ENCODE measurements at regions not wholly inside any gene's neighbourhood (a gene's known extent, or its start where the extent isn't known, plus 50 kb on each side); places are given as distances from the start of the nearest gene placed in this dataset.

DNA sequence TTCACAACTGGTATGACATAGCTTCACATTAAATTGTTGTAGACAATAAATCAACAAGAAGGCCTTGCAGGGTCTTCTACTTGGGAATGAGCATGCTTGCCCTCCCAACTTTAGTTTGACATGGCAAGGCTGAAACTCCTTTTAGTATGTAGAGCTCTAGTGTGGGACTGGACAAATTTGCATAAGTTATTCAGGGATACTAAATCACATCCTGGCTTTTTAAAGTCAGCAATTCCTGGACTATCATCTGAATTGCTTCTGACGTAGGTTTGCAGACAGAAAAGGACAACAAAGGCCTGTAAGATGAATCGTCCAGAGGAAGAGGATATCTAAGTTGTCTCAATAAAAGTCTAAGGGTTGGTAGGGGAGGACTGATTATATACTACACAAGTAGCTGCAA is 123.0 kb upstream of the MAGEB16 start:
- no peak overlapping the region for H3K27ac ChIP-seq (ENCODE audit: low read length)
- H3K79me2 ChIP-seq (replicated peaks; ENCODE audit: insufficient read depth, low read length) = no peaks in the 10 kb centered on the region
- H3K9me2 ChIP-seq (ENCODE audit: insufficient read depth, low read length) = no peaks in the 10 kb centered on the region
- no peak overlapping the region for H3K9ac ChIP-seq (ENCODE audit: low read length)
- H3K9me3 ChIP-seq (ENCODE audit: low read length) = no peaks in the 10 kb centered on the region
- H3K36me3 ChIP-seq (ENCODE audit: insufficient read depth, low read length) = no peaks in the 10 kb centered on the region
- no peaks in the 10 kb centered on the region for H4K20me1 ChIP-seq (ENCODE audit: insufficient read depth)
- H3K4me3 ChIP-seq (ENCODE audit: low read length) = no peak overlapping the region
- H2AFZ ChIP-seq (ENCODE audit: low read depth, low read length) = no peak overlapping the region
- H3K27me3 ChIP-seq (ENCODE audit: insufficient read depth, low read depth, low read length) = no peaks in the 10 kb centered on the region
- no peak overlapping the region for H3K4me2 ChIP-seq (ENCODE audit: low read length)
- TF ChIP-seq MXI1 (conservative IDR thresholded peaks at IDR 0.05; ENCODE audit: poor library complexity, severe bottlenecking) = no peak
- TF ChIP-seq POLR2AphosphoS5 (IDR thresholded peaks at IDR 0.05) = no peak
- TF ChIP-seq EP300 (conservative IDR thresholded peaks at IDR 0.05; ENCODE audit: poor library complexity, severe bottlenecking) = no peak
- no peak for TF ChIP-seq EZH2 (IDR thresholded peaks at IDR 0.05; ENCODE audit: borderline replicate concordance, insufficient read depth, low read length, poor library complexity, severe bottlenecking)
- TF ChIP-seq TAF1 (IDR thresholded peaks at IDR 0.05; ENCODE audit: low read depth) = no peak
- TF ChIP-seq RAD21 (conservative IDR thresholded peaks at IDR 0.05) = no peak
- TF ChIP-seq, protein P1, sequence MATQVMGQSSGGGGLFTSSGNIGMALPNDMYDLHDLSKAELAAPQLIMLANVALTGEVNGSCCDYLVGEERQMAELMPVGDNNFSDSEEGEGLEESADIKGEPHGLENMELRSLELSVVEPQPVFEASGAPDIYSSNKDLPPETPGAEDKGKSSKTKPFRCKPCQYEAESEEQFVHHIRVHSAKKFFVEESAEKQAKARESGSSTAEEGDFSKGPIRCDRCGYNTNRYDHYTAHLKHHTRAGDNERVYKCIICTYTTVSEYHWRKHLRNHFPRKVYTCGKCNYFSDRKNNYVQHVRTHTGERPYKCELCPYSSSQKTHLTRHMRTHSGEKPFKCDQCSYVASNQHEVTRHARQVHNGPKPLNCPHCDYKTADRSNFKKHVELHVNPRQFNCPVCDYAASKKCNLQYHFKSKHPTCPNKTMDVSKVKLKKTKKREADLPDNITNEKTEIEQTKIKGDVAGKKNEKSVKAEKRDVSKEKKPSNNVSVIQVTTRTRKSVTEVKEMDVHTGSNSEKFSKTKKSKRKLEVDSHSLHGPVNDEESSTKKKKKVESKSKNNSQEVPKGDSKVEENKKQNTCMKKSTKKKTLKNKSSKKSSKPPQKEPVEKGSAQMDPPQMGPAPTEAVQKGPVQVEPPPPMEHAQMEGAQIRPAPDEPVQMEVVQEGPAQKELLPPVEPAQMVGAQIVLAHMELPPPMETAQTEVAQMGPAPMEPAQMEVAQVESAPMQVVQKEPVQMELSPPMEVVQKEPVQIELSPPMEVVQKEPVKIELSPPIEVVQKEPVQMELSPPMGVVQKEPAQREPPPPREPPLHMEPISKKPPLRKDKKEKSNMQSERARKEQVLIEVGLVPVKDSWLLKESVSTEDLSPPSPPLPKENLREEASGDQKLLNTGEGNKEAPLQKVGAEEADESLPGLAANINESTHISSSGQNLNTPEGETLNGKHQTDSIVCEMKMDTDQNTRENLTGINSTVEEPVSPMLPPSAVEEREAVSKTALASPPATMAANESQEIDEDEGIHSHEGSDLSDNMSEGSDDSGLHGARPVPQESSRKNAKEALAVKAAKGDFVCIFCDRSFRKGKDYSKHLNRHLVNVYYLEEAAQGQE (IDR thresholded peaks at IDR 0.05; ENCODE audit: borderline replicate concordance) = no peak
- no peak for TF ChIP-seq SMC3 (conservative IDR thresholded peaks at IDR 0.05; ENCODE audit: poor library complexity)
- no peaks in the 10 kb centered on the region for H3F3A ChIP-seq (ENCODE audit: insufficient read depth, low read length, poor library complexity, severe bottlenecking)

DNA sequence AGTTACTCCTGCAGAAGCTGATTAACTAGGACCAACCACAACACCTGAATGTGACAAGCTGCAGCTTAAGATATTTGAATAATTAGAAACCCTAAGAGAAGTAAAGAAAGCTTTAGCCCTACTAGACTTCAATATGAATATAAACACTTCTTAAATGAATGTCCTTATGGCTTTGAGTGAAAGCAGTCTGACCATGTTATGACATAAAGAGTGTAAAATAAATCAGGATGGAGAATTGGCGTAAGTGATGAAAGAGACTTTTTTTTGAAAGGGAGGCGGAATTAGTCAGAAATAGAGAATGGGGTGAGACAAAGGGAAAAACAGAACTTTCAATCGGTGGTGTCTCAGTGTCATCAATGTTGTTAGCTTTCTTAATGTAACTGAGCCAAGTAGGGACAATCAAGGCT is 117.2 kb upstream of the MAGEB16 start:
- H3K9me2 ChIP-seq (ENCODE audit: insufficient read depth, low read length) = no peaks in the 10 kb centered on the region
- H3K79me2 ChIP-seq (replicated peaks; ENCODE audit: insufficient read depth, low read length) = no peaks in the 10 kb centered on the region
- no peak overlapping the region for H3K4me2 ChIP-seq (ENCODE audit: low read length)
- H3K9ac ChIP-seq (ENCODE audit: low read length) = no peak overlapping the region
- no peaks in the 10 kb centered on the region for H4K20me1 ChIP-seq (ENCODE audit: insufficient read depth)
- no peaks in the 10 kb centered on the region for H3F3A ChIP-seq (ENCODE audit: insufficient read depth, low read length, poor library complexity, severe bottlenecking)
- no peak overlapping the region for H2AFZ ChIP-seq (ENCODE audit: low read depth, low read length)
- no peak overlapping the region for H3K4me3 ChIP-seq (ENCODE audit: low read length)
- no peaks in the 10 kb centered on the region for H3K36me3 ChIP-seq (ENCODE audit: insufficient read depth, low read length)
- H3K9me3 ChIP-seq (ENCODE audit: low read length) = no peaks in the 10 kb centered on the region
- TF ChIP-seq EP300 (conservative IDR thresholded peaks at IDR 0.05; ENCODE audit: poor library complexity, severe bottlenecking) (no peak), MXI1 (conservative IDR thresholded peaks at IDR 0.05; ENCODE audit: poor library complexity, severe bottlenecking) (no peak), EZH2 (IDR thresholded peaks at IDR 0.05; ENCODE audit: borderline replicate concordance, insufficient read depth, low read length, poor library complexity, severe bottlenecking) (no peak), TAF1 (IDR thresholded peaks at IDR 0.05; ENCODE audit: low read depth) (no peak), POLR2AphosphoS5 (IDR thresholded peaks at IDR 0.05) (no peak), SMC3 (conservative IDR thresholded peaks at IDR 0.05; ENCODE audit: poor library complexity) (no peak), RAD21 (conservative IDR thresholded peaks at IDR 0.05) (no peak)
- TF ChIP-seq, protein P1 (IDR thresholded peaks at IDR 0.05; ENCODE audit: borderline replicate concordance) = no peak
- TF ChIP-seq, protein P2, sequence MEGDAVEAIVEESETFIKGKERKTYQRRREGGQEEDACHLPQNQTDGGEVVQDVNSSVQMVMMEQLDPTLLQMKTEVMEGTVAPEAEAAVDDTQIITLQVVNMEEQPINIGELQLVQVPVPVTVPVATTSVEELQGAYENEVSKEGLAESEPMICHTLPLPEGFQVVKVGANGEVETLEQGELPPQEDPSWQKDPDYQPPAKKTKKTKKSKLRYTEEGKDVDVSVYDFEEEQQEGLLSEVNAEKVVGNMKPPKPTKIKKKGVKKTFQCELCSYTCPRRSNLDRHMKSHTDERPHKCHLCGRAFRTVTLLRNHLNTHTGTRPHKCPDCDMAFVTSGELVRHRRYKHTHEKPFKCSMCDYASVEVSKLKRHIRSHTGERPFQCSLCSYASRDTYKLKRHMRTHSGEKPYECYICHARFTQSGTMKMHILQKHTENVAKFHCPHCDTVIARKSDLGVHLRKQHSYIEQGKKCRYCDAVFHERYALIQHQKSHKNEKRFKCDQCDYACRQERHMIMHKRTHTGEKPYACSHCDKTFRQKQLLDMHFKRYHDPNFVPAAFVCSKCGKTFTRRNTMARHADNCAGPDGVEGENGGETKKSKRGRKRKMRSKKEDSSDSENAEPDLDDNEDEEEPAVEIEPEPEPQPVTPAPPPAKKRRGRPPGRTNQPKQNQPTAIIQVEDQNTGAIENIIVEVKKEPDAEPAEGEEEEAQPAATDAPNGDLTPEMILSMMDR (IDR thresholded peaks at IDR 0.05; ENCODE audit: poor library complexity, severe bottlenecking) = no peak
- no peak overlapping the region for H3K27ac ChIP-seq (ENCODE audit: low read length)
- no peaks in the 10 kb centered on the region for H3K27me3 ChIP-seq (ENCODE audit: insufficient read depth, low read depth, low read length)

Measured in neural cell (in vitro differentiated cells).